ENCODE measurements at regions not wholly inside any gene's neighbourhood (a gene's known extent, or its start where the extent isn't known, plus 50 kb on each side); places are given as distances from the start of the nearest gene placed in this dataset.

GRCh38 chr11:71082454-71082853 is 169.9 kb downstream of the SHANK2 start:
- H3K4me1 ChIP-seq: no peaks in the 10 kb centered on the region
- ATAC-seq: no peak
- peaks cover 4% of the 10 kb centered on the region; the same call in 1 of the 3 replicates for H3K9me3 ChIP-seq
- POLR2A ChIA-PET: no interaction called here
- no peak overlapping the region for H3K4me3 ChIP-seq
- no peak for TF ChIP-seq REST (IDR thresholded peaks at IDR 0.05)
- no peak for TF ChIP-seq EHMT2 (IDR thresholded peaks at IDR 0.05; ENCODE audit: low read depth)
- TF ChIP-seq RAD21 (conservative IDR thresholded peaks at IDR 0.05 in 1 of 2, IDR thresholded peaks at IDR 0.05 in 1 of 2): no peak
- no peak for TF ChIP-seq CBX2 (IDR thresholded peaks at IDR 0.05; ENCODE audit: borderline replicate concordance, low read depth)
- TF ChIP-seq, protein P1, sequence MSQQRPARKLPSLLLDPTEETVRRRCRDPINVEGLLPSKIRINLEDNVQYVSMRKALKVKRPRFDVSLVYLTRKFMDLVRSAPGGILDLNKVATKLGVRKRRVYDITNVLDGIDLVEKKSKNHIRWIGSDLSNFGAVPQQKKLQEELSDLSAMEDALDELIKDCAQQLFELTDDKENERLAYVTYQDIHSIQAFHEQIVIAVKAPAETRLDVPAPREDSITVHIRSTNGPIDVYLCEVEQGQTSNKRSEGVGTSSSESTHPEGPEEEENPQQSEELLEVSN (IDR thresholded peaks at IDR 0.05; ENCODE audit: borderline replicate concordance, low read depth): no peak
- no peak for TF ChIP-seq PHF8 (IDR thresholded peaks at IDR 0.05; ENCODE audit: borderline replicate concordance, low read depth)
- no peak for TF ChIP-seq POLR2A (IDR thresholded peaks at IDR 0.05; ENCODE audit: low read length)
- no peak for TF ChIP-seq MAZ (IDR thresholded peaks at IDR 0.05; ENCODE audit: borderline replicate concordance, low read depth, low read length)
- no peak for TF ChIP-seq JUN (IDR thresholded peaks at IDR 0.05)
- no peak for TF ChIP-seq TP53 (CRISPR knock-in tag; IDR thresholded peaks at IDR 0.05)
- TF ChIP-seq ZNF302 (CRISPR knock-in tag; IDR thresholded peaks at IDR 0.05): no peak
- TF ChIP-seq CHD4 (IDR thresholded peaks at IDR 0.05; ENCODE audit: borderline replicate concordance): no peak
- TF ChIP-seq ZC3H11A (IDR thresholded peaks at IDR 0.05): no peak
- TF ChIP-seq, protein P2, sequence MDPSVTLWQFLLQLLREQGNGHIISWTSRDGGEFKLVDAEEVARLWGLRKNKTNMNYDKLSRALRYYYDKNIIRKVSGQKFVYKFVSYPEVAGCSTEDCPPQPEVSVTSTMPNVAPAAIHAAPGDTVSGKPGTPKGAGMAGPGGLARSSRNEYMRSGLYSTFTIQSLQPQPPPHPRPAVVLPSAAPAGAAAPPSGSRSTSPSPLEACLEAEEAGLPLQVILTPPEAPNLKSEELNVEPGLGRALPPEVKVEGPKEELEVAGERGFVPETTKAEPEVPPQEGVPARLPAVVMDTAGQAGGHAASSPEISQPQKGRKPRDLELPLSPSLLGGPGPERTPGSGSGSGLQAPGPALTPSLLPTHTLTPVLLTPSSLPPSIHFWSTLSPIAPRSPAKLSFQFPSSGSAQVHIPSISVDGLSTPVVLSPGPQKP (IDR thresholded peaks at IDR 0.05; ENCODE audit: low read depth, low read length): no peak
- no peak for TF ChIP-seq HOXB13 (CRISPR knock-in tag; IDR thresholded peaks at IDR 0.05; ENCODE audit: low read depth)
- TF ChIP-seq CBX8 (IDR thresholded peaks at IDR 0.05): no peak
- no peak for TF ChIP-seq FOXS1 (CRISPR knock-in tag; IDR thresholded peaks at IDR 0.05)
- no peak for TF ChIP-seq CHD2 (IDR thresholded peaks at IDR 0.05; ENCODE audit: low read length, partially characterized antibody)
- DNase-seq (ENCODE audit: low read depth in 1 of 2, low spot score in 1 of 2): no peak
- CTCF ChIA-PET: interaction anchor here (0.6 kb wide), 1 partner anchor 1842 kb away, joined by 4 read pairs; no protein-coding TSS in a partner anchor
- no peak overlapping the region for H3K4me2 ChIP-seq
- FAIRE-seq: no peak
- H3K27ac ChIP-seq: no peak overlapping the region
- 81% methylated on average over 9 of the region's 9 CpGs for WGBS (ENCODE audit: missing lambda C conversion rate)

GRCh38 chr11:71081704-71082230 is 170.6 kb downstream of the SHANK2 start:
- no peaks in the 10 kb centered on the region for H3K4me1 ChIP-seq
- POLR2A ChIA-PET: no interaction called here
- TF ChIP-seq FOSL2 (IDR thresholded peaks at IDR 0.05): no peak
- TF ChIP-seq FOSL2 (CRISPR knock-in tag; IDR thresholded peaks at IDR 0.05): no peak
- TF ChIP-seq FOXS1 (CRISPR knock-in tag; IDR thresholded peaks at IDR 0.05): no peak
- TF ChIP-seq, protein P3, sequence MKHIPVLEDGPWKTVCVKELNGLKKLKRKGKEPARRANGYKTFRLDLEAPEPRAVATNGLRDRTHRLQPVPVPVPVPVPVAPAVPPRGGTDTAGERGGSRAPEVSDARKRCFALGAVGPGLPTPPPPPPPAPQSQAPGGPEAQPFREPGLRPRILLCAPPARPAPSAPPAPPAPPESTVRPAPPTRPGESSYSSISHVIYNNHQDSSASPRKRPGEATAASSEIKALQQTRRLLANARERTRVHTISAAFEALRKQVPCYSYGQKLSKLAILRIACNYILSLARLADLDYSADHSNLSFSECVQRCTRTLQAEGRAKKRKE (CRISPR knock-in tag; IDR thresholded peaks at IDR 0.05; ENCODE audit: low read depth): no peak
- TF ChIP-seq KDM1A (IDR thresholded peaks at IDR 0.05; ENCODE audit: low read depth): no peak
- no peak for TF ChIP-seq GATA3 (IDR thresholded peaks at IDR 0.05; ENCODE audit: borderline replicate concordance)
- no peak for TF ChIP-seq NFE2L2 (conservative IDR thresholded peaks at IDR 0.05; ENCODE audit: low read length)
- no peak for TF ChIP-seq HOXA7 (CRISPR knock-in tag; IDR thresholded peaks at IDR 0.05)
- no peak for TF ChIP-seq MAFK (IDR thresholded peaks at IDR 0.05; ENCODE audit: partially characterized antibody)
- TF ChIP-seq RCOR1 (IDR thresholded peaks at IDR 0.05; ENCODE audit: low read depth, low read length): no peak
- no peak for TF ChIP-seq TFCP2L1 (CRISPR knock-in tag; IDR thresholded peaks at IDR 0.05)
- TF ChIP-seq EP300 (IDR thresholded peaks at IDR 0.05): no peak
- TF ChIP-seq HOXB5 (CRISPR knock-in tag; IDR thresholded peaks at IDR 0.05): no peak
- TF ChIP-seq EHF (CRISPR knock-in tag; IDR thresholded peaks at IDR 0.05): no peak
- no peak for TF ChIP-seq MYC (IDR thresholded peaks at IDR 0.05; ENCODE audit: borderline replicate concordance, low read length)
- TF ChIP-seq ZNF302 (CRISPR knock-in tag; IDR thresholded peaks at IDR 0.05): no peak
- ATAC-seq (no peak), FAIRE-seq (no peak), DNase-seq (ENCODE audit: low read depth in 1 of 2, low spot score in 1 of 2) (no peak)
- 83% methylated on average over 2 of the region's 12 CpGs for WGBS (ENCODE audit: missing lambda C conversion rate)
- CTCF ChIA-PET: interaction anchor here (0.6 to 1.6 kb wide), 3 partner anchors 267 to 1842 kb away, joined by 3 to 4 read pairs (median 3); no protein-coding TSS in a partner anchor
- H3K9me3 ChIP-seq: peaks cover 4% of the 10 kb centered on the region; the same call in 1 of the 3 replicates
- H3K4me2 ChIP-seq: no peak overlapping the region
- no peak overlapping the region for H3K4me3 ChIP-seq
- no peak overlapping the region for H3K27ac ChIP-seq

All from A549 (cell line).